Activated CD4-positive, alpha-beta T cell treated with anti-CD3 and anti-CD28 coated beads for 36 hours (primary cell): ENCODE measurements at regions not wholly inside any gene's neighbourhood (a gene's known extent, or its start where the extent isn't known, plus 50 kb on each side); places are given as distances from the start of the nearest gene placed in this dataset.
A peak's percentile ranks its signal among the peaks of the same experiment; 100 is the strongest.
"Not testable (repeated sequence)": the region's sequence is repeated elsewhere in the genome, so short reads cannot be mapped to it uniquely, and the experiment has no call there.

Source experiments
- ATAC-seq: fragments of 200-7000 bp; cut with Tn5 transposase; one replicate; pipeline ENCODE4 v1.10.0; 2021; ENCODE audit warnings: mild to moderate bottlenecking, moderate library complexity
- CTCF ChIA-PET: fragments of 350-600 bp; sonication (Branson Sonifier 250); formaldehyde crosslinking; loops from one replicate; lab custom pipeline; 2021; ENCODE audit warnings: antibody characterized with exemption; lab: Charles Lee
- POLR2A ChIA-PET: fragments of 350-600 bp; sonication (Branson Sonifier 250); formaldehyde crosslinking; loops from one replicate; lab custom pipeline; 2021; ENCODE audit warnings: antibody characterized with exemption, inconsistent platforms; lab: Charles Lee
- DNase-seq: peaks from one replicate; pipeline ENCODE4 v3.0.0-alpha.2; 2020
- H3K27ac Mint-ChIP-seq: one replicate; pipeline ENCODE4 v1.8.0; 2021; ENCODE audit warnings: mixed read lengths
- H3K27me3 Mint-ChIP-seq: one replicate; pipeline ENCODE4 v1.8.0; 2021; ENCODE audit warnings: mixed read lengths
- H3K36me3 Mint-ChIP-seq: one replicate; pipeline ENCODE4 v1.8.0; 2021; ENCODE audit warnings: low read depth, mixed read lengths
- H3K4me1 Mint-ChIP-seq: one replicate; pipeline ENCODE4 v1.8.0; 2021; ENCODE audit warnings: mixed read lengths
- H3K4me3 Mint-ChIP-seq: one replicate; pipeline ENCODE4 v1.8.0; 2021; ENCODE audit warnings: mild to moderate bottlenecking, moderate library complexity, mixed read lengths
- H3K9me3 Mint-ChIP-seq: one replicate; pipeline ENCODE4 v1.8.0; 2021; ENCODE audit warnings: low read depth, mixed read lengths
- intact Hi-C, 2 experiments: fragments of 100-400 bp; cut with DNase I in 1 of 2; cut with micrococcal nuclease in 1 of 2; formaldehyde crosslinking; loops; one replicate each; pipeline versions ENCODE4 v1.14.2 to v1.15.1; 2022 to 2024; cut with DNase I, micrococcal nuclease

GRCh38 chr10:125534515-125534914, 148.4 kb downstream of the TEX36 start:
- POLR2A ChIA-PET: no interaction called here
- intact Hi-C loops: no loop called here
- no peak overlapping the region for H3K27ac Mint-ChIP-seq

GRCh38 chr10:125533866-125534265, 149.1 kb downstream of the TEX36 start:
- no peak overlapping the region for H3K27ac Mint-ChIP-seq
- peaks cover 10% of the 10 kb centered on the region for H3K27me3 Mint-ChIP-seq
- CTCF ChIA-PET: interaction anchor here (0.8 kb wide), 1 partner anchor 12 kb away, joined by 3 read pairs; no protein-coding TSS in a partner anchor
- ATAC-seq (no peak), DNase-seq (no peak)
- H3K36me3 Mint-ChIP-seq: no peaks in the 10 kb centered on the region
- POLR2A ChIA-PET: no interaction called here
- no peaks in the 10 kb centered on the region for H3K4me1 Mint-ChIP-seq
- intact Hi-C loops: no loop called here
- no peaks in the 10 kb centered on the region for H3K9me3 Mint-ChIP-seq
- no peak overlapping the region for H3K4me3 Mint-ChIP-seq

More at GRCh38 chr10:125534515-125534914, 148.4 kb downstream of the TEX36 start:
- CTCF ChIA-PET: interaction anchor here (0.8 kb wide), 1 partner anchor 12 kb away, joined by 3 read pairs; no protein-coding TSS in a partner anchor
- no peaks in the 10 kb centered on the region for H3K4me1 Mint-ChIP-seq
- peaks cover 8% of the 10 kb centered on the region for H3K27me3 Mint-ChIP-seq
- no peak overlapping the region for H3K4me3 Mint-ChIP-seq
- DNase-seq: no peak
- no peak for ATAC-seq
- H3K36me3 Mint-ChIP-seq: no peaks in the 10 kb centered on the region
- no peaks in the 10 kb centered on the region for H3K9me3 Mint-ChIP-seq

GRCh38 chr10:125531465-125531864, 151.5 kb downstream of the TEX36 start:
- no peaks in the 10 kb centered on the region for H3K4me1 Mint-ChIP-seq
- CTCF ChIA-PET: no interaction called here
- no peak overlapping the region for H3K4me3 Mint-ChIP-seq

GRCh38 chr10:125523347-125523746, 159.6 kb downstream of the TEX36 start:
- Mint-ChIP-seq H3K36me3 (no peaks in the 10 kb centered on the region), H3K4me1 (no peaks in the 10 kb centered on the region), H3K4me3 (no peak overlapping the region), H3K9me3 (no peaks in the 10 kb centered on the region), H3K27me3 (peaks cover 4% of the 10 kb centered on the region), H3K27ac (no peak overlapping the region)
- ChIA-PET POLR2A (no interaction called here), CTCF (no interaction called here)
- ATAC-seq: no peak
- intact Hi-C loops: no loop called here
- no peak for DNase-seq

More at GRCh38 chr10:125531465-125531864, 151.5 kb downstream of the TEX36 start:
- ATAC-seq: no peak
- intact Hi-C loops: no loop called here
- POLR2A ChIA-PET: no interaction called here
- H3K27me3 Mint-ChIP-seq: peaks cover 8% of the 10 kb centered on the region
- DNase-seq: no peak
- no peaks in the 10 kb centered on the region for H3K9me3 Mint-ChIP-seq
- H3K36me3 Mint-ChIP-seq: no peaks in the 10 kb centered on the region
- no peak overlapping the region for H3K27ac Mint-ChIP-seq

- no peak overlapping the region for H3K4me3 Mint-ChIP-seq
- peaks cover 4% of the 10 kb centered on the region for H3K27me3 Mint-ChIP-seq
- H3K9me3 Mint-ChIP-seq: no peaks in the 10 kb centered on the region
- no peaks in the 10 kb centered on the region for H3K4me1 Mint-ChIP-seq
- DNase-seq (peak; percentile 57), ATAC-seq (peak; percentile 39)
- ChIA-PET POLR2A (no interaction called here), CTCF (interaction anchor here (0.7 to 1.0 kb wide), 2 partner anchors 12 to 485 kb away, joined by 3 read pairs; no protein-coding TSS in a partner anchor)
- no peak overlapping the region for H3K27ac Mint-ChIP-seq
- intact Hi-C loops: no loop called here
- H3K36me3 Mint-ChIP-seq: no peaks in the 10 kb centered on the region
Measured at GRCh38 chr10:125521721-125522680, 161.0 kb downstream of the TEX36 start.

- no peaks in the 10 kb centered on the region for H3K9me3 Mint-ChIP-seq
- ATAC-seq (no peak), DNase-seq (no peak)
- intact Hi-C loops: no loop called here
- ChIA-PET CTCF (interaction anchor here (0.7 kb wide), 1 partner anchor 486 kb away, joined by 3 read pairs; no protein-coding TSS in a partner anchor), POLR2A (no interaction called here)
- no peak overlapping the region for H3K27ac Mint-ChIP-seq
- no peaks in the 10 kb centered on the region for H3K36me3 Mint-ChIP-seq
- H3K4me1 Mint-ChIP-seq: no peaks in the 10 kb centered on the region
- peaks cover 4% of the 10 kb centered on the region for H3K27me3 Mint-ChIP-seq
- no peak overlapping the region for H3K4me3 Mint-ChIP-seq
Measured at GRCh38 chr10:125520968-125521367, 162.0 kb downstream of the TEX36 start.

- H3K27me3 Mint-ChIP-seq, CTCF ChIA-PET, H3K27ac Mint-ChIP-seq, ATAC-seq, POLR2A ChIA-PET, DNase-seq, H3K4me3 Mint-ChIP-seq, H3K36me3 Mint-ChIP-seq, intact Hi-C loops, H3K4me1 Mint-ChIP-seq, H3K9me3 Mint-ChIP-seq: not testable (repeated sequence)
Measured at GRCh38 chr10:125518397-125518796, 164.6 kb downstream of the TEX36 start.

GRCh38 chr10:125515571-125515970, 167.4 kb downstream of the TEX36 start:
- DNase-seq (no peak), ATAC-seq (no peak)
- intact Hi-C loops: no loop called here
- Mint-ChIP-seq H3K4me1 (no peaks in the 10 kb centered on the region), H3K36me3 (no peaks in the 10 kb centered on the region), H3K27ac (no peak overlapping the region), H3K9me3 (no peaks in the 10 kb centered on the region), H3K4me3 (no peak overlapping the region), H3K27me3 (peaks cover 6% of the 10 kb centered on the region)
- ChIA-PET CTCF (interaction anchor here (0.8 kb wide), 1 partner anchor 259 kb away, joined by 3 read pairs; no protein-coding TSS in a partner anchor), POLR2A (no interaction called here)

- DNase-seq (peak; percentile 22), ATAC-seq (no peak)
- H3K9me3 Mint-ChIP-seq: no peaks in the 10 kb centered on the region
- ChIA-PET POLR2A (no interaction called here), CTCF (no interaction called here)
- H3K4me3 Mint-ChIP-seq: no peak overlapping the region
- H3K27ac Mint-ChIP-seq: no peak overlapping the region
- intact Hi-C loops: no loop called here
- H3K36me3 Mint-ChIP-seq: no peaks in the 10 kb centered on the region
- no peaks in the 10 kb centered on the region for H3K4me1 Mint-ChIP-seq
- peaks cover 7% of the 10 kb centered on the region for H3K27me3 Mint-ChIP-seq
Measured at GRCh38 chr10:125514206-125515162, 168.5 kb downstream of the TEX36 start.

GRCh38 chr10:125513429-125514182, 169.4 kb downstream of the TEX36 start:
- POLR2A ChIA-PET: no interaction called here
- no peaks in the 10 kb centered on the region for H3K9me3 Mint-ChIP-seq
- peaks cover 7% of the 10 kb centered on the region for H3K27me3 Mint-ChIP-seq
- DNase-seq (no peak), ATAC-seq (no peak)
- no peak overlapping the region for H3K4me3 Mint-ChIP-seq
- intact Hi-C loops: no loop called here
- CTCF ChIA-PET: no interaction called here
- no peak overlapping the region for H3K27ac Mint-ChIP-seq
- H3K4me1 Mint-ChIP-seq: no peaks in the 10 kb centered on the region
- no peaks in the 10 kb centered on the region for H3K36me3 Mint-ChIP-seq

- CTCF ChIA-PET: no interaction called here
- H3K36me3 Mint-ChIP-seq: no peaks in the 10 kb centered on the region
- no peaks in the 10 kb centered on the region for H3K4me1 Mint-ChIP-seq
- H3K27me3 Mint-ChIP-seq: peaks cover 7% of the 10 kb centered on the region
- ATAC-seq (no peak), DNase-seq (no peak)
- no peaks in the 10 kb centered on the region for H3K9me3 Mint-ChIP-seq
- no peak overlapping the region for H3K27ac Mint-ChIP-seq
- intact Hi-C loops: loop anchor here (1.0 kb wide), 1 partner anchor 9 kb away; no protein-coding TSS in a partner anchor
- POLR2A ChIA-PET: no interaction called here
- no peak overlapping the region for H3K4me3 Mint-ChIP-seq
Measured at GRCh38 chr10:125510998-125511397, 172.0 kb downstream of the TEX36 start.
